ENCODE measurements at regions not wholly inside any gene's neighbourhood (a gene's known extent, or its start where the extent isn't known, plus 50 kb on each side); places are given as distances from the start of the nearest gene placed in this dataset.

DNA sequence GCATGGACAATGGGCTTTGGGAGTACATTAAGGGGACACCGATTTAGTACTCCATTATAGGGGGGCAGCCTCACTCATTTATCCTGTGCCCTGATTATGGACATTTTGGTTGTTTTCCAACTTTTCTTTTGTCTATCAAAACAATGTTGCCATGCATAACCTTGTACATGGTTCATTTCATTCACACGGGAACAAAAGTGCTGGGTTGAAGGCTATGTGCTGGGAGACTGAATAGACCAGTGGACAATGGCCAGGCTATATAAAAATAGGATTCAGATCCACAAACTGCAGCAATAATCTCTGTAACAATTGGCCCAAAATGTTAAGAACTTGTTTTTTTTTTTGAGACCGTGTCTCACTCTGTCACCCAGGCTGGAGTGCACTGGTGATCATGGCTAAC, 100.7 kb upstream of the GMDS start:
- no peak for FAIRE-seq
- Histone ChIP-seq H3K27me3 (ENCODE audit: control insufficient read depth, insufficient read depth, low read length) (no peaks in the 10 kb centered on the region), H3K9me3 (ENCODE audit: control insufficient read depth in 2 of 3, insufficient read depth in 1 of 3, low read length in 3 of 3) (no peaks in the 10 kb centered on the region), H3K4me3 (ENCODE audit: low read length in 3 of 3) (no peak overlapping the region), H3K9ac (ENCODE audit: low read length in 3 of 3) (no peak overlapping the region), H3K36me3 (ENCODE audit: control insufficient read depth in 2 of 3, insufficient read depth in 3 of 3, low read length in 3 of 3) (no peaks in the 10 kb centered on the region), H3K4me1 (ENCODE audit: control insufficient read depth in 2 of 3, insufficient read depth in 2 of 3, low read depth in 1 of 3, low read length in 3 of 3) (no peaks in the 10 kb centered on the region), H3K27ac (ENCODE audit: low read depth in 2 of 2, low read length in 2 of 2) (no peak overlapping the region)
- no peak for DNase-seq
- TF ChIP-seq CTCF (IDR thresholded peaks at IDR 0.05; ENCODE audit: borderline replicate concordance, extremely low read depth, insufficient read depth), result no peak
- intact Hi-C loops (cut with DNase I), result no loop called here

- intact Hi-C loops (cut with DNase I), result no loop called here
- no peak overlapping the region for H3K9ac ChIP-seq (ENCODE audit: low read length in 3 of 3)
- DNase-seq (no peak), FAIRE-seq (no peak)
- H3K27ac ChIP-seq (ENCODE audit: low read depth in 2 of 2, low read length in 2 of 2), result no peak overlapping the region
- H3K9me3 ChIP-seq (ENCODE audit: control insufficient read depth in 2 of 3, insufficient read depth in 1 of 3, low read length in 3 of 3), result peaks cover 0 to 8% (median 0%) of the 10 kb centered on the region in 3 donors
- H3K4me1 ChIP-seq (ENCODE audit: control insufficient read depth in 2 of 3, insufficient read depth in 2 of 3, low read depth in 1 of 3, low read length in 3 of 3), result no peaks in the 10 kb centered on the region
- TF ChIP-seq CTCF (IDR thresholded peaks at IDR 0.05; ENCODE audit: borderline replicate concordance, extremely low read depth, insufficient read depth), result no peak
- H3K4me3 ChIP-seq (ENCODE audit: low read length in 3 of 3), result no peak overlapping the region
- H3K27me3 ChIP-seq (ENCODE audit: control insufficient read depth, insufficient read depth, low read length), result no peaks in the 10 kb centered on the region
- no peaks in the 10 kb centered on the region for H3K36me3 ChIP-seq (ENCODE audit: control insufficient read depth in 2 of 3, insufficient read depth in 3 of 3, low read length in 3 of 3)
Observed at GRCh38 chr6:2344319-2344905, 99.0 kb upstream of the GMDS start.

- TF ChIP-seq CTCF (IDR thresholded peaks at IDR 0.05; ENCODE audit: borderline replicate concordance, extremely low read depth, insufficient read depth), result no peak
- H3K4me3 ChIP-seq (ENCODE audit: low read length in 3 of 3), result no peak overlapping the region
- H3K27ac ChIP-seq (ENCODE audit: low read depth in 2 of 2, low read length in 2 of 2), result no peak overlapping the region
- DNase-seq (no peak), FAIRE-seq (no peak)
- intact Hi-C loops (cut with DNase I), result no loop called here
- no peaks in the 10 kb centered on the region for H3K27me3 ChIP-seq (ENCODE audit: control insufficient read depth, insufficient read depth, low read length)
- no peak overlapping the region for H3K9ac ChIP-seq (ENCODE audit: low read length in 3 of 3)
- no peaks in the 10 kb centered on the region for H3K36me3 ChIP-seq (ENCODE audit: control insufficient read depth in 2 of 3, insufficient read depth in 3 of 3, low read length in 3 of 3)
- peaks cover 0 to 44% (median 0%) of the 10 kb centered on the region in 3 donors for H3K9me3 ChIP-seq (ENCODE audit: control insufficient read depth in 2 of 3, insufficient read depth in 1 of 3, low read length in 3 of 3)
- no peaks in the 10 kb centered on the region for H3K4me1 ChIP-seq (ENCODE audit: control insufficient read depth in 2 of 3, insufficient read depth in 2 of 3, low read depth in 1 of 3, low read length in 3 of 3)
Observed at GRCh38 chr6:2327591-2327990, 82.2 kb upstream of the GMDS start.

All from kidney (tissue), 13 donors.